SU-DHL-6 (cell line): ENCODE measurements at regions not wholly inside any gene's neighbourhood (a gene's known extent, or its start where the extent isn't known, plus 50 kb on each side); places are given as distances from the start of the nearest gene placed in this dataset.

Experiments used
- H2AFZ ChIP-seq: fragments of 200-600 bp; sonication (generic); 2 replicates; pipeline ENCODE4 v1.6.1; 2014; ENCODE audit warnings: low read depth, mild to moderate bottlenecking, moderate library complexity, mixed read lengths, antibody characterized with exemption, low read length; ENCODE audit not compliant: severe bottlenecking
- H3F3A ChIP-seq: fragments of 200-600 bp; shearing (Covaris generic); 2 replicates; pipeline ENCODE4 v1.6.0; 2016; ENCODE audit warnings: antibody characterized with exemption, mild to moderate bottlenecking; ENCODE audit not compliant: insufficient read depth
- H3K27ac ChIP-seq: fragments of 200-600 bp; sonication (generic); 2 replicates; pipeline ENCODE4 v1.5.1; 2016; ENCODE audit warnings: low read depth, mild to moderate bottlenecking, low read length, moderate library complexity, mixed read lengths
- H3K27me3 ChIP-seq: fragments of 200-600 bp; sonication (generic), shearing (Covaris generic); 2 replicates; pipeline ENCODE4 v1.6.0; 2014; ENCODE audit warnings: mild to moderate bottlenecking, low read length
- H3K36me3 ChIP-seq: fragments of 200-600 bp; sonication (generic); 2 replicates; pipeline ENCODE4 v1.6.1; 2014; ENCODE audit warnings: mild to moderate bottlenecking, low read length, mixed read lengths
- H3K4me2 ChIP-seq: fragments of 300-600, 200-600 bp; shearing (Covaris generic), sonication (generic); 2 replicates; pipeline ENCODE4 v1.6.0; 2014; ENCODE audit warnings: low read length, low read depth, mild to moderate bottlenecking; ENCODE audit not compliant: poor library complexity, severe bottlenecking
- H3K4me3 ChIP-seq: fragments of 200-600 bp; sonication (generic); 2 replicates; pipeline ENCODE4 v1.5.1; 2014; ENCODE audit warnings: antibody characterized with exemption, low read length, mild to moderate bottlenecking, mixed read lengths; ENCODE audit not compliant: insufficient read depth, poor library complexity, severe bottlenecking
- H3K79me2 ChIP-seq: fragments of 200-600 bp; sonication (generic); 2 replicates; pipeline ENCODE4 v1.6.1; 2014; ENCODE audit warnings: mild to moderate bottlenecking, low read length, moderate library complexity; ENCODE audit not compliant: insufficient read depth
- H3K9ac ChIP-seq: fragments of 200-600 bp; sonication (generic); 2 replicates; pipeline ENCODE4 v1.7.0; 2014; ENCODE audit warnings: mild to moderate bottlenecking, low read length
- H3K9me2 ChIP-seq: fragments of 200-600 bp; sonication (generic); replicated peaks from 2 replicates; pipeline ENCODE4 v1.6.1; 2014; ENCODE audit warnings: low read length; ENCODE audit not compliant: insufficient read depth
- H3K9me3 ChIP-seq: fragments of 200-600 bp; sonication (generic); 2 replicates; pipeline ENCODE4 v1.6.1; 2014; ENCODE audit warnings: low read length, mixed read lengths; ENCODE audit not compliant: insufficient read depth
- H4K20me1 ChIP-seq: fragments of 200-600 bp; sonication (generic); 2 replicates; pipeline ENCODE4 v1.6.1; 2014; ENCODE audit warnings: low read depth, mild to moderate bottlenecking, antibody characterized with exemption, low read length, moderate library complexity, mixed read lengths
- EZH2phosphoT487 ChIP-seq: fragments of 200-600 bp; sonication (generic), shearing (Covaris generic); conservative IDR thresholded peaks from 2 replicates; pipeline ENCODE4 v1.6.1; 2018; ENCODE audit warnings: mild to moderate bottlenecking, antibody characterized with exemption, low read length, moderate library complexity, mixed read lengths
- TF ChIP-seq, protein P1 (sequence below): fragments of 200-600 bp; sonication (generic); IDR thresholded peaks from one replicate; pipeline ENCODE4 v1.5.1; 2017; ENCODE audit warnings: antibody characterized with exemption, mild to moderate bottlenecking, low read length, moderate library complexity; ENCODE audit not compliant: insufficient read depth, poor library complexity, severe bottlenecking

DNA sequence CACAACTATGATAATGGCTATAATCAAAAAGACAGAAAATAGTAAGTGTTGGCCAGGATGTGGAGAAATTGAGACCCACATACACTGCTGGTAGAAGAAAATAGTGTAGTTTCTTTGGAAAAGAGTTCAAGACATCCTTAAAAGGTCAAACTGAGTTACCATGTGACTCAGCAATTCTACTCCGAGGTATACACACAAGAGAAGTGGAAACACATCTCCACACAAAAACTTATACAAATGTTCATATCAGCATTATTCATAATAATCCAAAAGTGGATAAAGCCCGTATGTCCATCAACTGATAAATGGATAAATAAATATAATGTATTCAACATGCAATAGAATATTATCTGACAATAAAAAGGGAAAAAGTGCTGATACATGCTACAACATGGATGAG is 532.2 kb downstream of the NR2F1-AS1 start:
- Histone ChIP-seq H3K36me3 (no peaks in the 10 kb centered on the region), H3K9me3 (no peaks in the 10 kb centered on the region), H3K79me2 (no peaks in the 10 kb centered on the region), H2AFZ (no peak overlapping the region), H3K4me2 (no peak overlapping the region), H3F3A (no peaks in the 10 kb centered on the region), H3K4me3 (no peak overlapping the region), H4K20me1 (no peaks in the 10 kb centered on the region), H3K9me2 (no peaks in the 10 kb centered on the region), H3K27ac (no peak overlapping the region), H3K9ac (no peak overlapping the region), H3K27me3 (no peaks in the 10 kb centered on the region)
- no peak for TF ChIP-seq EZH2phosphoT487
- TF ChIP-seq, protein P1, sequence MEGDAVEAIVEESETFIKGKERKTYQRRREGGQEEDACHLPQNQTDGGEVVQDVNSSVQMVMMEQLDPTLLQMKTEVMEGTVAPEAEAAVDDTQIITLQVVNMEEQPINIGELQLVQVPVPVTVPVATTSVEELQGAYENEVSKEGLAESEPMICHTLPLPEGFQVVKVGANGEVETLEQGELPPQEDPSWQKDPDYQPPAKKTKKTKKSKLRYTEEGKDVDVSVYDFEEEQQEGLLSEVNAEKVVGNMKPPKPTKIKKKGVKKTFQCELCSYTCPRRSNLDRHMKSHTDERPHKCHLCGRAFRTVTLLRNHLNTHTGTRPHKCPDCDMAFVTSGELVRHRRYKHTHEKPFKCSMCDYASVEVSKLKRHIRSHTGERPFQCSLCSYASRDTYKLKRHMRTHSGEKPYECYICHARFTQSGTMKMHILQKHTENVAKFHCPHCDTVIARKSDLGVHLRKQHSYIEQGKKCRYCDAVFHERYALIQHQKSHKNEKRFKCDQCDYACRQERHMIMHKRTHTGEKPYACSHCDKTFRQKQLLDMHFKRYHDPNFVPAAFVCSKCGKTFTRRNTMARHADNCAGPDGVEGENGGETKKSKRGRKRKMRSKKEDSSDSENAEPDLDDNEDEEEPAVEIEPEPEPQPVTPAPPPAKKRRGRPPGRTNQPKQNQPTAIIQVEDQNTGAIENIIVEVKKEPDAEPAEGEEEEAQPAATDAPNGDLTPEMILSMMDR = no peak

DNA sequence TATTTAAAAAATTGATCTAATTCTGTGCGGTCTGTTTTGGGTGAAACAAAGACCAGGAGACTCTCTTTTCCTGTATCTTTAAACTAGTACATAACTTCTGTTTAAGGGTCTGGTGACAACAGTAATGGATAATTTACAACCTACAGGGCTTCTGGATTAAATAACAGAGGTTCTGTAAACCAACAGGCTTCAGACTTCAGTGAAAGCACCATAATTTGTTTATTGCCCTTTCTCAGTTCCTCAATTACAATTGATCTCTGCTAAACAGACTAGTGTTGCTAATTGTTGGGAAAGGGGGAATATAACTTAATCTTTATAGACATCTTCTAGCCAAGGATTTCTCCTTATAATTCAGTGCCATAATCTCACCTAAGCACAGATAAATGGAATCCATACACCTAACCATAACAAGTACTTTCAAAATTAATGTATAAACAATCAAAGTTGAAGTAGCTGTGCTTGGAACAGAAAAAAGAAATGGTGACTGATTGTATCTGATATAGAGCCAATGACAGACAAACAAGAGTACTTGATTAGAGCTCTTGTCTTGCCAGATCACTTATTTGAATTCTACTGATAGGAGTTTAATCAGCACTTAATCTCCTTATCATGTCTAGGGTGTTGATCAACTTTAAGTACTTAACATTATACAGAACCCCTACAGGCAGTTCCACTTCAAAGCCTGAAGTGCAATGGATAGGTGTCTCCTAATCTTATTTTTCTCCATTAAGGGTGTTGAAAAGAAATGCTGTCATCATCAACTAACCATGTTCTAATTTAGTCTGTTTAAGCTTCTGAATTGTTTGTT is 536.0 kb downstream of the NR2F1-AS1 start:
- Histone ChIP-seq H3F3A (no peaks in the 10 kb centered on the region), H3K36me3 (no peaks in the 10 kb centered on the region), H3K9me3 (no peaks in the 10 kb centered on the region), H2AFZ (no peak overlapping the region), H3K79me2 (no peaks in the 10 kb centered on the region), H3K27me3 (no peaks in the 10 kb centered on the region), H3K27ac (no peak overlapping the region), H3K4me2 (no peak overlapping the region), H4K20me1 (no peaks in the 10 kb centered on the region), H3K9me2 (no peaks in the 10 kb centered on the region), H3K4me3 (no peak overlapping the region), H3K9ac (no peak overlapping the region)
- TF ChIP-seq, protein P1 = no peak
- TF ChIP-seq EZH2phosphoT487 = no peak

DNA sequence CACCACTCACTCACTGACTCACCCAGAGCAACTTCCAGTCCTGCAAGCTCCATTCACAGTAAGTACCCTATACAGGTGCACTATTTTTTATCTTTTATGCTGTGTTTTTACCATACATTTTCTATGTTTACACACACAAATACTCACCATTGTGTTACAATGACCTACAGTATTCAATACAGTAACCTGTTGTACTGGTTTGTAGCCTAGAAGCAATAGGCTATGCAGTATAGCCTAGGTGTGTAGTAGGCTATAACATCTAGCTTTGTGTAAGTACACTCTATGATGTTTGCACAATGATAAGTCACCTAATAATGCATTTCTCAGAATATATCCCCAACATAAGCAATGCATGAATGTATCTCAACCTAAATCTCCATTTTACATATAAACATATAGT is 541.1 kb downstream of the NR2F1-AS1 start:
- no peaks in the 10 kb centered on the region for H3F3A ChIP-seq
- no peaks in the 10 kb centered on the region for H3K9me3 ChIP-seq
- no peak overlapping the region for H2AFZ ChIP-seq
- H3K36me3 ChIP-seq = no peaks in the 10 kb centered on the region
- no peak overlapping the region for H3K4me3 ChIP-seq
- H4K20me1 ChIP-seq = no peaks in the 10 kb centered on the region
- TF ChIP-seq, protein P1 = no peak
- TF ChIP-seq EZH2phosphoT487 = no peak
- H3K27me3 ChIP-seq = no peaks in the 10 kb centered on the region
- no peaks in the 10 kb centered on the region for H3K9me2 ChIP-seq
- H3K9ac ChIP-seq = no peak overlapping the region
- no peak overlapping the region for H3K27ac ChIP-seq
- no peaks in the 10 kb centered on the region for H3K79me2 ChIP-seq
- no peak overlapping the region for H3K4me2 ChIP-seq
